Endodermal cell (in vitro differentiated cells): ENCODE measurements at regions not wholly inside any gene's neighbourhood (a gene's known extent, or its start where the extent isn't known, plus 50 kb on each side); places are given as distances from the start of the nearest gene placed in this dataset.

Experiments
- DNase-seq: peaks from one replicate; pipeline ENCODE4 v3.0.0-alpha.2; 2017
- H3K27ac ChIP-seq: 2 replicates; pipeline ENCODE4 v1.5.1; 2013; ENCODE audit warnings: mild to moderate bottlenecking, low read depth, low read length, moderate library complexity
- H3K27me3 ChIP-seq: 2 replicates; pipeline ENCODE4 v1.6.1; 2013; ENCODE audit warnings: mild to moderate bottlenecking, low read length, moderate library complexity; ENCODE audit not compliant: insufficient read depth, control insufficient read depth, poor library complexity, severe bottlenecking
- H3K36me3 ChIP-seq: 2 replicates; pipeline ENCODE4 v1.7.0; 2013; ENCODE audit warnings: mild to moderate bottlenecking, low read length, moderate library complexity; ENCODE audit not compliant: control insufficient read depth, insufficient read depth
- H3K4me1 ChIP-seq: one replicate; pipeline ENCODE4 v1.7.0; 2013; ENCODE audit warnings: low read length; ENCODE audit not compliant: control insufficient read depth, insufficient read depth
- H3K4me3 ChIP-seq: 2 replicates; pipeline ENCODE4 v1.5.1; 2013; ENCODE audit warnings: mild to moderate bottlenecking, low read length, moderate library complexity
- H3K9ac ChIP-seq: 2 replicates; pipeline ENCODE4 v1.6.1; 2013; ENCODE audit warnings: mild to moderate bottlenecking, low read length, moderate library complexity; ENCODE audit not compliant: poor library complexity, severe bottlenecking; ENCODE audit errors: extremely low read depth
- H3K9me3 ChIP-seq: 2 replicates; pipeline ENCODE4 v1.6.1; 2013; ENCODE audit warnings: mild to moderate bottlenecking, low read length, moderate library complexity; ENCODE audit not compliant: control insufficient read depth
- H3K27ac Mint-ChIP-seq: 2 replicates; pipeline ENCODE4 v1.8.0; 2020; ENCODE audit warnings: mixed read lengths
- H3K27me3 Mint-ChIP-seq: 2 replicates; pipeline ENCODE4 v1.8.0; 2021; ENCODE audit warnings: mild to moderate bottlenecking, mixed read lengths; ENCODE audit not compliant: insufficient read depth
- H3K36me3 Mint-ChIP-seq: 2 replicates; pipeline ENCODE4 v1.8.0; 2020; ENCODE audit warnings: low read depth, mixed read lengths
- H3K4me1 Mint-ChIP-seq: 2 replicates; pipeline ENCODE4 v1.8.0; 2020; ENCODE audit warnings: mixed read lengths
- H3K4me3 Mint-ChIP-seq: 2 replicates; pipeline ENCODE4 v1.8.0; 2020; ENCODE audit warnings: mild to moderate bottlenecking, moderate library complexity, mixed read lengths
- H3K9me3 Mint-ChIP-seq: 2 replicates; pipeline ENCODE4 v1.8.0; 2020; ENCODE audit warnings: mild to moderate bottlenecking, mixed read lengths
- CTCF ChIP-seq: fragments of 200-600 bp; sonication (generic); conservative IDR thresholded peaks from 2 replicates; pipeline ENCODE4 v1.5.0; 2021; ENCODE audit warnings: antibody characterized with exemption, mild to moderate bottlenecking
- WGBS, 2 experiments: methylation state at CpG; one replicate each; pipeline versions ENCODE4 v1.1.5 to v1.1.7; 2013; ENCODE audit warnings: missing lambda C conversion rate in 2 of 2, mixed read lengths in 1 of 2; ENCODE audit not compliant: insufficient coverage in 1 of 2, insufficient read length in 1 of 2; 5-methylcytosine and 5-hydroxymethylcytosine counted together

DNA sequence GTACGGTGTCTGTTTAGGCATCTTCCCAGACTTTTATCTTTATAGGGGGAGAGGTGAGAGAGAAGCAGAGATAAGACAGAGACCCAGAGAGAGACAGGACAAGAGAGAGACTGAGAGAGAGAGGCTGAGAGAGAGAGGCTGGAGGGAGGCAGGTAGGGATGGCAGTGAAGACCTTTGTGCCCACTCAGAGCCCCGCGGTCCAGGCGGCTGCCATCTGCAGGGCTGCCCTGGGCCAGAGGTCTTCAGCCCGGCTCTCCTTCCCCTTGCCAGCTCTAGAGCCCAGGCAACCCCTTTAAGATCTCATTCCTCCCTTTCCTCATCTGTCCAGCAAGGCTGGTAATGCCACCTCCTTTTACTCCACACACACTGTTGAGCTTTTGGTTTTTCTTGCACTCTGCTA, 610.0 kb downstream of the GALR1 start:
- H3K9me3 Mint-ChIP-seq: no peaks in the 10 kb centered on the region
- Histone ChIP-seq H3K4me3 (no peak overlapping the region), H3K27ac (no peak overlapping the region), H3K9ac (no peak overlapping the region), H3K9me3 (no peaks in the 10 kb centered on the region), H3K36me3 (no peaks in the 10 kb centered on the region), H3K4me1 (no peaks in the 10 kb centered on the region), H3K27me3 (no peaks in the 10 kb centered on the region)
- no peaks in the 10 kb centered on the region for H3K36me3 Mint-ChIP-seq
- no peak for TF ChIP-seq CTCF
- peaks cover 8% of the 10 kb centered on the region for H3K4me1 Mint-ChIP-seq
- DNase-seq: no peak
- no peaks in the 10 kb centered on the region for H3K27me3 Mint-ChIP-seq
- 92 to 100% methylated on average over 1 to 5 of the region's 5 CpGs for WGBS, 2 experiments
- H3K4me3 Mint-ChIP-seq: no peak overlapping the region
- no peak overlapping the region for H3K27ac Mint-ChIP-seq

DNA sequence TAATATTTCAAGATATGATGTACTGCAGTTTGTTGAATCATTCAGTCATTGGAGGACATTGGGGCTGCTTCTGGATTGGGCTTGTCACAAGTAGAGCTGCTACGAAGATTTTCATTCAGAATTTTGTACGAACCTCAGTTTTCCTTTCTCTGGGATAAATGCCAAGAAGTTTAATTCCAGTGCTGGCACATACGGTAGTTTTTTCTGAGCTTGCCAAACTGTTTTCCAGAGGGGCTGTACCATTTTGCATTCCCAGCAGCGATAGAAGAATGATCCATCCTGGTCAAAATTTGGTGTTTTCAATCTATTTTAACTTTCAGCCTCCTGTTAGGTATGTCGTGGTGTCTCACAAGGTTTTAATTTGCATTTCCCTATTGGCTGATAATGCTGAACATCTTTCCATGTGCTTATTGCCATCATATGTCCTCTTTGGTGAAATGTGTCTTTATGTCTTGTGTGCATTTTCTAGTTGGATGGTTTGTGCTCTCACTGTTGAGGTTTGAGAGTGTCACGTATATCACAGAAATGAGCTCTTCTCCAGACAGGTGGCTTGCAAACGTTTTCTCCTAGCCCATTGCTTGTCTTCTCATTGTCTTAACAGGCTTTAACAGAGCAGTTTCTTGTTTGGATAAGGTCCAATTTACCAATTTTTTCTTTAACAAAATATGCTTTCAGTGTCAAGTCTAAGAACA, 612.6 kb downstream of the GALR1 start:
- H3K4me1 ChIP-seq: no peaks in the 10 kb centered on the region
- Mint-ChIP-seq H3K4me3 (no peak overlapping the region), H3K27me3 (no peaks in the 10 kb centered on the region), H3K27ac (no peak overlapping the region), H3K36me3 (no peaks in the 10 kb centered on the region), H3K4me1 (peaks cover 8% of the 10 kb centered on the region), H3K9me3 (no peaks in the 10 kb centered on the region)
- WGBS, 2 experiments: 89 to 90% methylated on average over 6 to 7 of the region's 7 CpGs
- H3K27me3 ChIP-seq: no peaks in the 10 kb centered on the region
- H3K36me3 ChIP-seq: no peaks in the 10 kb centered on the region
- no peak overlapping the region for H3K9ac ChIP-seq
- no peak overlapping the region for H3K27ac ChIP-seq
- no peaks in the 10 kb centered on the region for H3K9me3 ChIP-seq
- TF ChIP-seq CTCF: no peak
- no peak overlapping the region for H3K4me3 ChIP-seq
- no peak for DNase-seq

GRCh38 chr18:77865853-77866252, 616.2 kb downstream of the GALR1 start:
- H3K27ac Mint-ChIP-seq: no peak overlapping the region

More at GRCh38 chr18:77865853-77866252, 616.2 kb downstream of the GALR1 start:
- no peak overlapping the region for H3K4me3 ChIP-seq
- H3K4me1 ChIP-seq: no peaks in the 10 kb centered on the region
- H3K27me3 Mint-ChIP-seq: no peaks in the 10 kb centered on the region
- 92 to 100% methylated on average over 8 to 11 of the region's 11 CpGs for WGBS, 2 experiments
- H3K9me3 ChIP-seq: no peaks in the 10 kb centered on the region
- no peaks in the 10 kb centered on the region for H3K36me3 ChIP-seq
- H3K9ac ChIP-seq: no peak overlapping the region
- no peaks in the 10 kb centered on the region for H3K36me3 Mint-ChIP-seq
- no peak for TF ChIP-seq CTCF
- no peak overlapping the region for H3K4me3 Mint-ChIP-seq
- H3K9me3 Mint-ChIP-seq: no peaks in the 10 kb centered on the region
- no peak for DNase-seq
- H3K27me3 ChIP-seq: no peaks in the 10 kb centered on the region
- H3K27ac ChIP-seq: no peak overlapping the region
- peaks cover 5% of the 10 kb centered on the region for H3K4me1 Mint-ChIP-seq
